Left ventricle myocardium inferior (tissue), 1 donor: ENCODE measurements at regions not wholly inside any gene's neighbourhood (a gene's known extent, or its start where the extent isn't known, plus 50 kb on each side); places are given as distances from the start of the nearest gene placed in this dataset.

Source experiments
- DNase-seq: peaks from one replicate; pipeline ENCODE4 v3.0.0-alpha.2; 2020
- H3K27ac ChIP-seq: fragments of 200-600 bp; replicated peaks from 2 replicates; pipeline ENCODE4 v1.8.0; 2021
- H3K27me3 ChIP-seq: fragments of 200-600 bp; 2 replicates; pipeline ENCODE4 v1.8.0; 2021; ENCODE audit warnings: low read depth
- H3K36me3 ChIP-seq: fragments of 200-600 bp; 2 replicates; pipeline ENCODE4 v1.8.0; 2021
- H3K4me1 ChIP-seq: fragments of 200-600 bp; 2 replicates; pipeline ENCODE4 v1.8.0; 2021
- H3K4me3 ChIP-seq: fragments of 200-600 bp; 2 replicates; pipeline ENCODE4 v1.8.0; 2021; ENCODE audit warnings: mild to moderate bottlenecking, moderate library complexity
- H3K9me3 ChIP-seq: fragments of 200-600 bp; replicated peaks from 2 replicates; pipeline ENCODE4 v1.8.0; 2021
- CTCF ChIP-seq: fragments of 200-600 bp; IDR thresholded peaks from 2 replicates; pipeline ENCODE4 v1.8.0; 2021; ENCODE audit warnings: antibody characterized with exemption, mild to moderate bottlenecking, borderline replicate concordance
- intact Hi-C: fragments of 100-400 bp; cut with micrococcal nuclease; formaldehyde crosslinking; loops from one replicate; pipeline ENCODE4 v1.11.0; 2022
- donor health status: DM: no; HTN: yes; CAD: no; lungs with severe emphysema.

DNA sequence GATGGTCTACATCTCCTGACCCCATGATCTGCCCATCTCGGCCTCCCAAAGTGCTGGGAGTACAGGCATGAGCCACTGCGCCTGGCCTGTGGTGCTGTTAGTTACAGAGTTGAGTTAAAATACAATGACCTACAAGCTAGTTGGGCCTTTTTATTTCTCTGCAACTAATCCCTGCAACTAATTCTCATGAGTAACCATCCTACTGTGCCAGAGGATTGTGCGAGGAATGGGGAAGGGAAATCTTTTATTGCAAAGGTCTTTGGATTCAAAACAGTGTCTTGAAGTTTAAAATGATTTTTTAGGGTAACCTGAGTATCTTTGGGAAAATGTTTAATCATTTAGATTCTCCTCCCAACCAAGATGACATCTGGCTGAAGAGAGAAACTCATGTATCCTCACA is 88.8 kb upstream of the RMDN2 start:
- Histone ChIP-seq H3K9me3 (no peaks in the 10 kb centered on the region), H3K27ac (no peak overlapping the region), H3K27me3 (no peaks in the 10 kb centered on the region), H3K4me3 (no peak overlapping the region), H3K36me3 (no peaks in the 10 kb centered on the region), H3K4me1 (peaks cover 26% of the 10 kb centered on the region)
- intact Hi-C loops = no loop called here
- no peak for DNase-seq
- TF ChIP-seq CTCF = no peak

GRCh38 chr2:37836711-37837110 is 88.4 kb upstream of the RMDN2 start:
- Histone ChIP-seq H3K4me3 (no peak overlapping the region), H3K27me3 (no peaks in the 10 kb centered on the region), H3K4me1 (peaks cover 22% of the 10 kb centered on the region), H3K36me3 (no peaks in the 10 kb centered on the region), H3K27ac (no peak overlapping the region), H3K9me3 (no peaks in the 10 kb centered on the region)
- no peak for DNase-seq
- intact Hi-C loops = no loop called here
- no peak for TF ChIP-seq CTCF

DNA sequence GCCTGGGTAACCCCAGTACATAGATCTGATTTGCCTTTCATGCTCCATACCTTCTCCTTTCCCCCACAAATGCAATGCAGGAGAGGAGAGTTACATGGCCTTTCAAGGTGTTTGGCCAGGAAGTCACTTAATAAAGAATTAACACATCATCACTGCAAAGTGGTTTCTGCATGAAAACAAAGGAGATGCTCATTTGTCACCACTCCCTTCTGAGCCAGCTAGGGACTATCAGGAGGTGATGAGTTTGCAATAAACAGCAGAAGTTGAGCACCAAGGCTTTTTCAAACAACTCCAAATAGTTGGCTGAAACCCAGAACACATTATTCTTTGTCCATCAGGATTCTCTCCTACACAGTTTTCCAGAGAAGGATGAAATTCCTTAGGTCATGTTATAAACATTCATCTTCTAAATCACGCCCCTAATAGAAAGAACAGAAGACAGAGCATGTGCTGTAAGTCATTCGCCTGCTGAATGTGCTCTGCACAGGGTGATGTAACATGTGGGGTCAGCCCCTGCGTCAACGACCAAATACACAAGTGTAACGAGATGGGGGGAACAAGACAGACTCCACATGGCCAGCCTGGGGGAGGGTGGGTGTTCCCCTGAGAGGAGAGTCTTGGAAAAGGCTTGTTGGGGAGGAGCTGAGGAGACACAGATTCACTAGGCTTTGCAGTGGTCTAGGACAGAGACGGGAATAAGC is 87.3 kb upstream of the RMDN2 start:
- no peak for TF ChIP-seq CTCF
- Histone ChIP-seq H3K27ac (no peak overlapping the region), H3K36me3 (no peaks in the 10 kb centered on the region), H3K4me3 (no peak overlapping the region), H3K9me3 (no peaks in the 10 kb centered on the region), H3K27me3 (no peaks in the 10 kb centered on the region), H3K4me1 (peaks cover 13% of the 10 kb centered on the region)
- intact Hi-C loops = no loop called here
- DNase-seq = peak; percentile 32

- Histone ChIP-seq H3K4me3 (no peak overlapping the region), H3K9me3 (no peaks in the 10 kb centered on the region), H3K27ac (no peak overlapping the region), H3K36me3 (no peaks in the 10 kb centered on the region), H3K27me3 (no peaks in the 10 kb centered on the region), H3K4me1 (peaks cover 13% of the 10 kb centered on the region)
- intact Hi-C loops = no loop called here
- no peak for DNase-seq
- TF ChIP-seq CTCF = no peak
Observed at GRCh38 chr2:37838541-37839167, 86.4 kb upstream of the RMDN2 start.

DNA sequence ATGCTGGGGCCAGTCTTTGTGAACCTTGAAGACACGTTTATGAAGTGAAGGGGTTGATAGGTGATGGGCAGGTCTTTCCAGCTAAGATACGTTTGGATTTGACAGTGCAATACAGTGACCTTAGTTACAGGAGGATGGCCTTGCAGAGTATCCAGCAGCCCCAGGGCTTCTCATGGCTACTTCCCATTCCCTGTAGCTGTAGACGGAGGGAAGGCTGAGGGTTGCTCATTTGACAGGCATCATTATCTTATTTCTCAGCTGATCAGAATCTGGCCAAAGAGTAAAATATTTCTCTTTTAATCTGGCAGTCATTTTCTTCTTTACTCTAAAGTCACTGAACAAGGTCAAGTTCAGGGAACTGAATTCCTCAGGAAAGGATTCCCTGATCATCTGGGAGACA is 85.1 kb upstream of the RMDN2 start:
- intact Hi-C loops = no loop called here
- H3K27ac ChIP-seq = no peak overlapping the region
- H3K36me3 ChIP-seq = no peaks in the 10 kb centered on the region
- no peak overlapping the region for H3K4me3 ChIP-seq
- H3K4me1 ChIP-seq = peaks cover 13% of the 10 kb centered on the region
- no peaks in the 10 kb centered on the region for H3K27me3 ChIP-seq
- no peak for TF ChIP-seq CTCF
- DNase-seq = no peak
- no peaks in the 10 kb centered on the region for H3K9me3 ChIP-seq
